NCI-H1436 (cell line): ENCODE measurements at regions not wholly inside any gene's neighbourhood (a gene's known extent, or its start where the extent isn't known, plus 50 kb on each side); places are given as distances from the start of the nearest gene placed in this dataset.

Experiments
- DNase-seq: peaks from one replicate; lab custom pipeline; 2025; lab: John Stamatoyannopoulos, UW

GRCh38 chr7:25360451-25360850 lies 132.2 kb upstream of the NPVF start:
- DNase-seq, result peak; percentile 34

- no peak for DNase-seq
Observed at GRCh38 chr7:25361387-25361786, 133.1 kb upstream of the NPVF start.

- no peak for DNase-seq
Observed at GRCh38 chr7:25361863-25362262, 133.6 kb upstream of the NPVF start.

GRCh38 chr7:25368599-25369201 lies 140.4 kb upstream of the NPVF start:
- no peak for DNase-seq

GRCh38 chr7:25369786-25370185 lies 141.5 kb upstream of the NPVF start:
- DNase-seq, result no peak

- no peak for DNase-seq
Observed at GRCh38 chr7:25371972-25372371, 143.7 kb upstream of the NPVF start.

- DNase-seq, result no peak
Observed at GRCh38 chr7:25375805-25376600, 147.7 kb upstream of the NPVF start.

- DNase-seq, result no peak
Observed at GRCh38 chr7:25379351-25380300, 151.3 kb upstream of the NPVF start.

GRCh38 chr7:25381818-25382589 lies 153.7 kb upstream of the NPVF start:
- no peak for DNase-seq

GRCh38 chr7:25382869-25383268 lies 154.6 kb upstream of the NPVF start:
- DNase-seq, result no peak

GRCh38 chr7:25383402-25383801 lies 155.1 kb upstream of the NPVF start:
- DNase-seq, result no peak

GRCh38 chr7:25384788-25385505 lies 156.7 kb upstream of the NPVF start:
- no peak for DNase-seq

GRCh38 chr7:25385506-25386136 lies 157.3 kb upstream of the NPVF start:
- no peak for DNase-seq

- DNase-seq, result no peak
Observed at GRCh38 chr7:25386311-25386744, 158.0 kb upstream of the NPVF start.

GRCh38 chr7:25388681-25389080 lies 160.4 kb upstream of the NPVF start:
- DNase-seq, result no peak

- DNase-seq, result peak; percentile 57
Observed at GRCh38 chr7:25389489-25390106, 161.3 kb upstream of the NPVF start.

GRCh38 chr7:25391295-25391861 lies 163.1 kb upstream of the NPVF start:
- peak; percentile 8 for DNase-seq

- no peak for DNase-seq
Observed at GRCh38 chr7:25391961-25392587, 163.8 kb upstream of the NPVF start.

- DNase-seq, result no peak
Observed at GRCh38 chr7:25392588-25393338, 164.5 kb upstream of the NPVF start.
